ENCODE measurements at regions not wholly inside any gene's neighbourhood (a gene's known extent, or its start where the extent isn't known, plus 50 kb on each side); places are given as distances from the start of the nearest gene placed in this dataset.

DNA sequence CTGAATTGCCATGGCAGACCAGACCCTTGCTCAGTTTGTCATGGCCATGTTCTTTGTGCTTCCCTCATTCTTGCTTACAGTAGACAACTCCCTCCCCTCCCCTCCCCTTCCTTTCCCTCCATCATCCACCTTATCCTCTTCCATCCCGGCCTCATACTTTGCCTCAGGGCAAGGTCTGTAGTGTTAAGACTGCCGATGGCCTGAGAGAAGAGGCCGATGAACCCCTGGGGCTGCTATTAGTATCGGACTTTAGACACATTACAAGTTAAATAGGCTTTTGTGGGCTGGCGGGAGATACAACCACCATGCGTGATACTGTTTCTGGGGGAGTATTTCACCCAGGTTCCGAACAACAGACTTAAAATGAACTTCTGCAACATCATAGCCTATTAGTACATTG lies 364.5 kb upstream of the ZFHX3 start:
- Histone ChIP-seq H3K9me3 (no peaks in the 10 kb centered on the region), H3K4me1 (no peaks in the 10 kb centered on the region), H3K36me3 (no peaks in the 10 kb centered on the region), H3K4me3 (no peak overlapping the region), H3K27ac (no peak overlapping the region), H3K27me3 (no peaks in the 10 kb centered on the region)
- DNase-seq, result no peak
- TF ChIP-seq EP300 (IDR thresholded peaks at IDR 0.05) (no peak), POLR2AphosphoS5 (IDR thresholded peaks at IDR 0.05) (no peak), POLR2A (IDR thresholded peaks at IDR 0.05) (no peak)
- TF ChIP-seq, protein P1, sequence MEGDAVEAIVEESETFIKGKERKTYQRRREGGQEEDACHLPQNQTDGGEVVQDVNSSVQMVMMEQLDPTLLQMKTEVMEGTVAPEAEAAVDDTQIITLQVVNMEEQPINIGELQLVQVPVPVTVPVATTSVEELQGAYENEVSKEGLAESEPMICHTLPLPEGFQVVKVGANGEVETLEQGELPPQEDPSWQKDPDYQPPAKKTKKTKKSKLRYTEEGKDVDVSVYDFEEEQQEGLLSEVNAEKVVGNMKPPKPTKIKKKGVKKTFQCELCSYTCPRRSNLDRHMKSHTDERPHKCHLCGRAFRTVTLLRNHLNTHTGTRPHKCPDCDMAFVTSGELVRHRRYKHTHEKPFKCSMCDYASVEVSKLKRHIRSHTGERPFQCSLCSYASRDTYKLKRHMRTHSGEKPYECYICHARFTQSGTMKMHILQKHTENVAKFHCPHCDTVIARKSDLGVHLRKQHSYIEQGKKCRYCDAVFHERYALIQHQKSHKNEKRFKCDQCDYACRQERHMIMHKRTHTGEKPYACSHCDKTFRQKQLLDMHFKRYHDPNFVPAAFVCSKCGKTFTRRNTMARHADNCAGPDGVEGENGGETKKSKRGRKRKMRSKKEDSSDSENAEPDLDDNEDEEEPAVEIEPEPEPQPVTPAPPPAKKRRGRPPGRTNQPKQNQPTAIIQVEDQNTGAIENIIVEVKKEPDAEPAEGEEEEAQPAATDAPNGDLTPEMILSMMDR (IDR thresholded peaks at IDR 0.05), result no peak
- 90 to 94% methylated on average over 7 of the region's 7 CpGs for WGBS, 2 donors
- no peak for ATAC-seq (ENCODE audit: low FRiP score in 2 of 2)

DNA sequence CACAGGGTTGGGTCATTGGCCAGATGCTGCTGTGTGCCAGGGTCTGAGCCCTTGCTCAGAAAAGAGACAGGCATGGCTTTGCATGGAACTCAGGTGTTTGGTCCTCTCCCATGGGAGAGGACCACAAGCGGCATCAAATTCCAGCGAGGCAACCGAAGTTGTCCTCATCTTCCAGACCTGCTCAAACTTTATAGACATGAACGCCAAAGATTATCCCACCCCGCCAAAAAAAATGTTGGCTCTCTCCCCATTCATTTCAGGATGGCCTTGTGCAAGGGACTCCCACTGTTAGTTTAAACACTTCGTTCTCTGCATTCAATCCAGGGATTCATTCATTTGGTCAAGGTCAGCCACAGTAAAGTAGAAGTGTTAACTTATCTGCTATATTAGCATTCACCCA lies 360.8 kb upstream of the ZFHX3 start:
- H3K9me3 ChIP-seq, result no peaks in the 10 kb centered on the region
- WGBS, 2 donors, result 90 to 92% methylated on average over 6 of the region's 6 CpGs
- no peaks in the 10 kb centered on the region for H3K4me1 ChIP-seq
- H3K27ac ChIP-seq, result no peak overlapping the region
- no peak for ATAC-seq (ENCODE audit: low FRiP score in 2 of 2)
- no peak for TF ChIP-seq EP300 (IDR thresholded peaks at IDR 0.05)
- no peak for TF ChIP-seq POLR2A (IDR thresholded peaks at IDR 0.05)
- TF ChIP-seq, protein P1 (IDR thresholded peaks at IDR 0.05), result no peak
- no peak for TF ChIP-seq POLR2AphosphoS5 (IDR thresholded peaks at IDR 0.05)
- H3K4me3 ChIP-seq, result no peak overlapping the region
- DNase-seq, result no peak
- no peaks in the 10 kb centered on the region for H3K27me3 ChIP-seq
- H3K36me3 ChIP-seq, result no peaks in the 10 kb centered on the region

DNA sequence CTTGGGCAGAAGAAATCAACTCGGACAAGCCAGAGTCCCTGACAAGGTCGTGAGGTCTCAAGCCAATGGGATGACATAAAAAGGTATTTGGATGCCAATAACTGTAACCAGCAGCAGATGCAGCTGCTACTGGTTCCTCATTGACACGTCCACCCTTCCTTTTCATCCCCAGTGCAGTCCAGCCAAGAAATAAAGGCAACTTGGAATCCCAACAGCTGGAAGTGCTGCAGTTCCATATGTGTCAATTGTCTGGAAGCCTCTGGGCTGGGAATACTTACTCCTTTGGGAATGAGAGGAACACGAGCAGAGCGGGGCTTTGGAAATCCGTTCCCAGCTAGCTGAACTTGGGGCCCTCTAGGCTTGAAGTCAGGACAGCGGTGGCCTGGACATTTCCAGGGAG lies 360.4 kb upstream of the ZFHX3 start:
- no peak for ATAC-seq (ENCODE audit: low FRiP score in 2 of 2)
- H3K9me3 ChIP-seq, result no peaks in the 10 kb centered on the region
- H3K4me3 ChIP-seq, result no peak overlapping the region
- H3K36me3 ChIP-seq, result no peaks in the 10 kb centered on the region
- no peak for TF ChIP-seq POLR2AphosphoS5 (IDR thresholded peaks at IDR 0.05)
- no peak for TF ChIP-seq EP300 (IDR thresholded peaks at IDR 0.05)
- TF ChIP-seq POLR2A (IDR thresholded peaks at IDR 0.05), result no peak
- TF ChIP-seq, protein P1 (IDR thresholded peaks at IDR 0.05), result no peak
- DNase-seq, result no peak
- H3K27ac ChIP-seq, result no peak overlapping the region
- H3K27me3 ChIP-seq, result no peaks in the 10 kb centered on the region
- 77 to 91% methylated on average over 6 to 7 of the region's 7 CpGs for WGBS, 2 donors
- H3K4me1 ChIP-seq, result no peaks in the 10 kb centered on the region

DNA sequence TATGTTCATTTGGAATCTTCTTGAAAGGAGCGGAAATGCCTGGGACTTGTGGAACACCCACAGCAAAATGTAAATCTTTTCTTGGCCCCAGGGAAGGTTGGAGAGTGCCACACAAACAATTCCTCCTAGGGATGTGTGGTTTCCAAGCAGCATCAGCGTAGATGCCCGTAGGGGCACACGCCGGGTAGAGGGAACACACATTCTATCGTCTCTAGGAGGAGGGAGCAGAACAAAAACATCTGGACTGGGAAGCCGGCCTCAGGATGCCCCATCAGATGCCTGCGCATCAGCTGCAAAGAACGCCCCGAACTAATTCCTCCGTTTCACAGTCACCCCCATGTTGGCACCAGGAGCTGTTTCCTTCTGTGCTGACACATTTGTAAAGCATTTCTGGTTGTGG lies 357.9 kb upstream of the ZFHX3 start:
- no peaks in the 10 kb centered on the region for H3K9me3 ChIP-seq
- ATAC-seq (ENCODE audit: low FRiP score in 2 of 2) (no peak), DNase-seq (no peak)
- no peaks in the 10 kb centered on the region for H3K4me1 ChIP-seq
- H3K27me3 ChIP-seq, result no peaks in the 10 kb centered on the region
- TF ChIP-seq POLR2AphosphoS5 (IDR thresholded peaks at IDR 0.05), result no peak
- no peak for TF ChIP-seq EP300 (IDR thresholded peaks at IDR 0.05)
- TF ChIP-seq, protein P1 (IDR thresholded peaks at IDR 0.05), result no peak
- TF ChIP-seq POLR2A (IDR thresholded peaks at IDR 0.05), result no peak
- H3K27ac ChIP-seq, result no peak overlapping the region
- no peak overlapping the region for H3K4me3 ChIP-seq
- WGBS, 2 donors, result 84 to 89% methylated on average over 11 of the region's 11 CpGs
- no peaks in the 10 kb centered on the region for H3K36me3 ChIP-seq

DNA sequence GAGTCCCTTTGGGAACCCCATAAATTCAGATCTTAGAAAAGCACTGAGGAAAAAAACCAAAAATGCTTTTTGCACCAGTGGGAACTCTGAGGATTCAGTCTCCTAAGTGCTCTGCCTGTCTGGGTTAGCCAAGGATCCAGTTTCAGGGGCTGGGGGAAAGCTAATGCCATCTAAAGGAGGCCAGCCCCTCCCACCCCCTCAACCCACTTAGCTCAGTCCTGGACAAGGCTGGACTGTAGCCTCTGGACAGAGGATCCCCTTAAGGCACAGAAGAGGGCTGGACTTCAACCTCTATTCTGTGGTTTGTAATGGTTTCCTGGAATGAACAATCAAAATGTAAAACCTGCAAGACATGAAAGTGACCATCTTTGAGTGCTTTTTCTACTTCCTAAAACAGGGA lies 356.1 kb upstream of the ZFHX3 start:
- no peak for DNase-seq
- Histone ChIP-seq H3K27ac (no peak overlapping the region), H3K4me3 (no peak overlapping the region), H3K4me1 (no peaks in the 10 kb centered on the region), H3K9me3 (no peaks in the 10 kb centered on the region), H3K36me3 (no peaks in the 10 kb centered on the region), H3K27me3 (no peaks in the 10 kb centered on the region)
- no peak for ATAC-seq (ENCODE audit: low FRiP score in 2 of 2)
- TF ChIP-seq, protein P1 (IDR thresholded peaks at IDR 0.05), result no peak

Data from upper lobe of left lung (tissue), 6 donors.